ENCODE measurements at regions not wholly inside any gene's neighbourhood (a gene's known extent, or its start where the extent isn't known, plus 50 kb on each side); places are given as distances from the start of the nearest gene placed in this dataset.

- no peaks in the 10 kb centered on the region for H3K27me3 ChIP-seq (ENCODE audit: control insufficient read depth, insufficient read depth, low read length, poor library complexity, severe bottlenecking)
- H3K4me1 ChIP-seq (ENCODE audit: control insufficient read depth, insufficient read depth, low read length): no peaks in the 10 kb centered on the region
- no peak overlapping the region for H3K4me3 ChIP-seq (ENCODE audit: insufficient read depth, low read depth, low read length)
- WGBS, 2 experiments: no CpG with 5 or more reads among the region's 1 CpG
- H3K27ac ChIP-seq (ENCODE audit: insufficient read depth, low read depth, low read length, poor library complexity, severe bottlenecking): no peak overlapping the region
- no peaks in the 10 kb centered on the region for H3K9me3 ChIP-seq (ENCODE audit: control insufficient read depth, low read length)
- no peaks in the 10 kb centered on the region for H3K36me3 ChIP-seq (ENCODE audit: control insufficient read depth, insufficient read depth, low read length)
Measured at GRCh38 chr2:66382091-66382490, 52.8 kb upstream of the MEIS1 start.

GRCh38 chr2:66379473-66379872 is 55.5 kb upstream of the MEIS1 start:
- Histone ChIP-seq H3K4me1 (ENCODE audit: control insufficient read depth, insufficient read depth, low read length) (no peaks in the 10 kb centered on the region), H3K9me3 (ENCODE audit: control insufficient read depth, low read length) (no peaks in the 10 kb centered on the region), H3K27ac (ENCODE audit: insufficient read depth, low read depth, low read length, poor library complexity, severe bottlenecking) (no peak overlapping the region), H3K27me3 (ENCODE audit: control insufficient read depth, insufficient read depth, low read length, poor library complexity, severe bottlenecking) (no peaks in the 10 kb centered on the region), H3K36me3 (ENCODE audit: control insufficient read depth, insufficient read depth, low read length) (no peaks in the 10 kb centered on the region), H3K4me3 (ENCODE audit: insufficient read depth, low read depth, low read length) (no peak overlapping the region)

- Histone ChIP-seq H3K4me1 (ENCODE audit: control insufficient read depth, insufficient read depth, low read length) (no peaks in the 10 kb centered on the region), H3K27ac (ENCODE audit: insufficient read depth, low read depth, low read length, poor library complexity, severe bottlenecking) (no peak overlapping the region), H3K27me3 (ENCODE audit: control insufficient read depth, insufficient read depth, low read length, poor library complexity, severe bottlenecking) (no peaks in the 10 kb centered on the region), H3K9me3 (ENCODE audit: control insufficient read depth, low read length) (no peaks in the 10 kb centered on the region), H3K36me3 (ENCODE audit: control insufficient read depth, insufficient read depth, low read length) (no peaks in the 10 kb centered on the region), H3K4me3 (ENCODE audit: insufficient read depth, low read depth, low read length) (no peak overlapping the region)
- WGBS, 2 experiments: 95 to 96% methylated on average over 4 to 6 of the region's 6 CpGs
Measured at GRCh38 chr2:66377832-66378231, 57.1 kb upstream of the MEIS1 start.

- no peaks in the 10 kb centered on the region for H3K9me3 ChIP-seq (ENCODE audit: control insufficient read depth, low read length)
- no peak overlapping the region for H3K4me3 ChIP-seq (ENCODE audit: insufficient read depth, low read depth, low read length)
- 76 to 100% methylated on average over 2 of the region's 2 CpGs for WGBS, 2 experiments
- no peak overlapping the region for H3K27ac ChIP-seq (ENCODE audit: insufficient read depth, low read depth, low read length, poor library complexity, severe bottlenecking)
- no peaks in the 10 kb centered on the region for H3K4me1 ChIP-seq (ENCODE audit: control insufficient read depth, insufficient read depth, low read length)
- no peaks in the 10 kb centered on the region for H3K36me3 ChIP-seq (ENCODE audit: control insufficient read depth, insufficient read depth, low read length)
- H3K27me3 ChIP-seq (ENCODE audit: control insufficient read depth, insufficient read depth, low read length, poor library complexity, severe bottlenecking): no peaks in the 10 kb centered on the region
Measured at GRCh38 chr2:66370824-66371223, 64.1 kb upstream of the MEIS1 start.

- no peaks in the 10 kb centered on the region for H3K36me3 ChIP-seq (ENCODE audit: control insufficient read depth, insufficient read depth, low read length)
- WGBS, 2 experiments: 83 to 84% methylated on average over 2 of the region's 2 CpGs
- peaks cover 6% of the 10 kb centered on the region for H3K4me1 ChIP-seq (ENCODE audit: control insufficient read depth, insufficient read depth, low read length)
- no peaks in the 10 kb centered on the region for H3K27me3 ChIP-seq (ENCODE audit: control insufficient read depth, insufficient read depth, low read length, poor library complexity, severe bottlenecking)
- H3K27ac ChIP-seq (ENCODE audit: insufficient read depth, low read depth, low read length, poor library complexity, severe bottlenecking): no peak overlapping the region
- H3K4me3 ChIP-seq (ENCODE audit: insufficient read depth, low read depth, low read length): no peak overlapping the region
- H3K9me3 ChIP-seq (ENCODE audit: control insufficient read depth, low read length): no peaks in the 10 kb centered on the region
Measured at GRCh38 chr2:66366619-66367018, 68.3 kb upstream of the MEIS1 start.

- no peaks in the 10 kb centered on the region for H3K9me3 ChIP-seq (ENCODE audit: control insufficient read depth, low read length)
- no peak overlapping the region for H3K4me3 ChIP-seq (ENCODE audit: insufficient read depth, low read depth, low read length)
- H3K36me3 ChIP-seq (ENCODE audit: control insufficient read depth, insufficient read depth, low read length): no peaks in the 10 kb centered on the region
- no peaks in the 10 kb centered on the region for H3K27me3 ChIP-seq (ENCODE audit: control insufficient read depth, insufficient read depth, low read length, poor library complexity, severe bottlenecking)
- no peak overlapping the region for H3K27ac ChIP-seq (ENCODE audit: insufficient read depth, low read depth, low read length, poor library complexity, severe bottlenecking)
- peaks cover 9% of the 10 kb centered on the region for H3K4me1 ChIP-seq (ENCODE audit: control insufficient read depth, insufficient read depth, low read length)
- 91 to 93% methylated on average over 6 to 7 of the region's 7 CpGs for WGBS, 2 experiments
Measured at GRCh38 chr2:66364495-66365333, 70.2 kb upstream of the MEIS1 start.

GRCh38 chr2:66362701-66363100 is 72.2 kb upstream of the MEIS1 start:
- Histone ChIP-seq H3K27ac (ENCODE audit: insufficient read depth, low read depth, low read length, poor library complexity, severe bottlenecking) (peak overlapping the region; percentile 75), H3K4me1 (ENCODE audit: control insufficient read depth, insufficient read depth, low read length) (peaks cover 9% of the 10 kb centered on the region)
- WGBS, 2 experiments: 37 to 56% methylated on average over 6 of the region's 6 CpGs

GRCh38 chr2:66346231-66346664 is 88.7 kb upstream of the MEIS1 start:
- H3K27ac ChIP-seq (ENCODE audit: insufficient read depth, low read depth, low read length, poor library complexity, severe bottlenecking): no peak overlapping the region
- WGBS, 2 experiments: 47 to 51% methylated on average over 4 of the region's 4 CpGs

More at GRCh38 chr2:66362701-66363100, 72.2 kb upstream of the MEIS1 start:
- no peak overlapping the region for H3K4me3 ChIP-seq (ENCODE audit: insufficient read depth, low read depth, low read length)
- H3K27me3 ChIP-seq (ENCODE audit: control insufficient read depth, insufficient read depth, low read length, poor library complexity, severe bottlenecking): no peaks in the 10 kb centered on the region
- H3K36me3 ChIP-seq (ENCODE audit: control insufficient read depth, insufficient read depth, low read length): no peaks in the 10 kb centered on the region
- no peaks in the 10 kb centered on the region for H3K9me3 ChIP-seq (ENCODE audit: control insufficient read depth, low read length)

GRCh38 chr2:66344087-66344663 is 90.8 kb upstream of the MEIS1 start:
- no peaks in the 10 kb centered on the region for H3K36me3 ChIP-seq (ENCODE audit: control insufficient read depth, insufficient read depth, low read length)
- no peak overlapping the region for H3K27ac ChIP-seq (ENCODE audit: insufficient read depth, low read depth, low read length, poor library complexity, severe bottlenecking)
- no peaks in the 10 kb centered on the region for H3K4me1 ChIP-seq (ENCODE audit: control insufficient read depth, insufficient read depth, low read length)
- no peak overlapping the region for H3K4me3 ChIP-seq (ENCODE audit: insufficient read depth, low read depth, low read length)
- H3K27me3 ChIP-seq (ENCODE audit: control insufficient read depth, insufficient read depth, low read length, poor library complexity, severe bottlenecking): no peaks in the 10 kb centered on the region
- no peaks in the 10 kb centered on the region for H3K9me3 ChIP-seq (ENCODE audit: control insufficient read depth, low read length)
- 96% methylated on average over 1 of the region's 1 CpG; no CpG with 5 or more reads in 1 of the 2 experiments for WGBS, 2 experiments

More at GRCh38 chr2:66346231-66346664, 88.7 kb upstream of the MEIS1 start:
- H3K36me3 ChIP-seq (ENCODE audit: control insufficient read depth, insufficient read depth, low read length): no peaks in the 10 kb centered on the region
- H3K27me3 ChIP-seq (ENCODE audit: control insufficient read depth, insufficient read depth, low read length, poor library complexity, severe bottlenecking): no peaks in the 10 kb centered on the region
- no peaks in the 10 kb centered on the region for H3K4me1 ChIP-seq (ENCODE audit: control insufficient read depth, insufficient read depth, low read length)
- H3K9me3 ChIP-seq (ENCODE audit: control insufficient read depth, low read length): no peaks in the 10 kb centered on the region
- H3K4me3 ChIP-seq (ENCODE audit: insufficient read depth, low read depth, low read length): no peak overlapping the region

- 89 to 94% methylated on average over 1 of the region's 1 CpG for WGBS, 2 experiments
- Histone ChIP-seq H3K4me1 (ENCODE audit: control insufficient read depth, insufficient read depth, low read length) (no peaks in the 10 kb centered on the region), H3K27me3 (ENCODE audit: control insufficient read depth, insufficient read depth, low read length, poor library complexity, severe bottlenecking) (no peaks in the 10 kb centered on the region), H3K36me3 (ENCODE audit: control insufficient read depth, insufficient read depth, low read length) (no peaks in the 10 kb centered on the region), H3K9me3 (ENCODE audit: control insufficient read depth, low read length) (no peaks in the 10 kb centered on the region), H3K27ac (ENCODE audit: insufficient read depth, low read depth, low read length, poor library complexity, severe bottlenecking) (no peak overlapping the region), H3K4me3 (ENCODE audit: insufficient read depth, low read depth, low read length) (no peak overlapping the region)
Measured at GRCh38 chr2:66343259-66343658, 91.7 kb upstream of the MEIS1 start.
